Suprapubic skin (tissue), 4 donors: ENCODE measurements at regions not wholly inside any gene's neighbourhood (a gene's known extent, or its start where the extent isn't known, plus 50 kb on each side); places are given as distances from the start of the nearest gene placed in this dataset.

Source experiments
- DNase-seq, 2 donors: peaks; one replicate each; pipeline ENCODE4 v3.0.0-alpha.2; 2019; ENCODE audit warnings: low spot score in 2 of 2
- H3K27ac ChIP-seq: fragments of 200-600 bp; sonication (generic); one replicate; pipeline ENCODE4 v1.5.1; 2019
- H3K27me3 ChIP-seq: fragments of 200-600 bp; sonication (generic); one replicate; pipeline ENCODE4 v1.5.1; 2019
- H3K36me3 ChIP-seq: fragments of 200-600 bp; sonication (generic); one replicate; pipeline ENCODE4 v1.5.1; 2019
- H3K4me1 ChIP-seq: fragments of 200-600 bp; sonication (generic); one replicate; pipeline ENCODE4 v1.5.1; 2019
- H3K4me3 ChIP-seq: fragments of 200-600 bp; sonication (generic); one replicate; pipeline ENCODE4 v1.5.1; 2019; ENCODE audit warnings: mild to moderate bottlenecking
- H3K9me3 ChIP-seq: fragments of 200-600 bp; sonication (generic); one replicate; pipeline ENCODE4 v1.5.1; 2019
- CTCF ChIP-seq, 2 donors: fragments of 200-600 bp in 1 of 2; fragments of 450-650 bp in 1 of 2; sonication (generic) in 1 of 2; IDR thresholded peaks; one replicate each; pipeline ENCODE4 v1.5.1; 2016 to 2019; ENCODE audit warnings: antibody characterized with exemption in 2 of 2, mild to moderate bottlenecking in 1 of 2, moderate library complexity in 1 of 2
- EP300 ChIP-seq: sonication (generic); formaldehyde crosslinking; IDR thresholded peaks from one replicate; pipeline ENCODE4 v1.6.1; 2017; ENCODE audit warnings: antibody characterized with exemption
- POLR2A ChIP-seq, 2 donors: fragments of 450-650 bp; IDR thresholded peaks; one replicate each; pipeline ENCODE4 v1.6.1; 2017; ENCODE audit warnings: antibody characterized with exemption in 2 of 2, mild to moderate bottlenecking in 2 of 2, moderate library complexity in 2 of 2
- POLR2AphosphoS5 ChIP-seq, 3 donors: sonication (generic); formaldehyde crosslinking; IDR thresholded peaks; one replicate each; pipeline ENCODE4 v1.6.1; 2017; ENCODE audit warnings: antibody characterized with exemption in 3 of 3
- WGBS: methylation state at CpG from one replicate; pipeline ENCODE4 v1.1.5; 2018; 5-methylcytosine and 5-hydroxymethylcytosine counted together

GRCh38 chr11:11706028-11706427, 84.2 kb upstream of the GALNT18 start:
- Histone ChIP-seq H3K36me3 (no peaks in the 10 kb centered on the region), H3K27me3 (no peaks in the 10 kb centered on the region), H3K4me3 (no peak overlapping the region), H3K27ac (no peak overlapping the region), H3K4me1 (no peaks in the 10 kb centered on the region), H3K9me3 (no peaks in the 10 kb centered on the region)
- TF ChIP-seq POLR2AphosphoS5 (IDR thresholded peaks at IDR 0.05) = no peak
- no peak for TF ChIP-seq EP300
- no peak for TF ChIP-seq POLR2A (IDR thresholded peaks at IDR 0.05)
- no peak for TF ChIP-seq CTCF (IDR thresholded peaks at IDR 0.05)
- DNase-seq = no peak
- WGBS = 80% methylated on average over 4 of the region's 4 CpGs

- TF ChIP-seq EP300 (no peak), POLR2A (IDR thresholded peaks at IDR 0.05) (no peak), CTCF (IDR thresholded peaks at IDR 0.05) (no peak), POLR2AphosphoS5 (IDR thresholded peaks at IDR 0.05) (no peak)
- H3K4me1 ChIP-seq = no peaks in the 10 kb centered on the region
- WGBS = 90% methylated on average over 1 of the region's 1 CpG
- H3K36me3 ChIP-seq = no peaks in the 10 kb centered on the region
- H3K27me3 ChIP-seq = no peaks in the 10 kb centered on the region
- no peaks in the 10 kb centered on the region for H3K9me3 ChIP-seq
- DNase-seq = no peak
- no peak overlapping the region for H3K4me3 ChIP-seq
- no peak overlapping the region for H3K27ac ChIP-seq
Measured at GRCh38 chr11:11703885-11704284, 82.1 kb upstream of the GALNT18 start.

- Histone ChIP-seq H3K9me3 (no peaks in the 10 kb centered on the region), H3K36me3 (no peaks in the 10 kb centered on the region), H3K27ac (no peak overlapping the region), H3K4me1 (no peaks in the 10 kb centered on the region), H3K27me3 (no peaks in the 10 kb centered on the region), H3K4me3 (no peak overlapping the region)
- DNase-seq = no peak
- no peak for TF ChIP-seq POLR2A (IDR thresholded peaks at IDR 0.05)
- WGBS = 28% methylated on average over 4 of the region's 4 CpGs
Measured at GRCh38 chr11:11701070-11701469, 79.3 kb upstream of the GALNT18 start.

- Histone ChIP-seq H3K27me3 (no peaks in the 10 kb centered on the region), H3K36me3 (no peaks in the 10 kb centered on the region), H3K4me1 (no peaks in the 10 kb centered on the region), H3K27ac (no peak overlapping the region), H3K9me3 (no peaks in the 10 kb centered on the region), H3K4me3 (no peak overlapping the region)
- TF ChIP-seq EP300 = no peak
- no peak for TF ChIP-seq POLR2AphosphoS5 (IDR thresholded peaks at IDR 0.05)
- no peak for TF ChIP-seq CTCF (IDR thresholded peaks at IDR 0.05)
- no peak for TF ChIP-seq POLR2A (IDR thresholded peaks at IDR 0.05)
- WGBS = 48% methylated on average over 1 of the region's 1 CpG
- no peak for DNase-seq
Measured at GRCh38 chr11:11697796-11698195, 76.0 kb upstream of the GALNT18 start.

- Histone ChIP-seq H3K27me3 (peaks cover 3% of the 10 kb centered on the region), H3K4me1 (no peaks in the 10 kb centered on the region), H3K9me3 (no peaks in the 10 kb centered on the region), H3K4me3 (no peak overlapping the region), H3K27ac (no peak overlapping the region), H3K36me3 (no peaks in the 10 kb centered on the region)
- TF ChIP-seq POLR2AphosphoS5 (IDR thresholded peaks at IDR 0.05) = no peak
- TF ChIP-seq CTCF (IDR thresholded peaks at IDR 0.05) = no peak
- TF ChIP-seq EP300 = no peak
- TF ChIP-seq POLR2A (IDR thresholded peaks at IDR 0.05) = no peak
- WGBS = 83% methylated on average over 11 of the region's 13 CpGs
- no peak for DNase-seq
Measured at GRCh38 chr11:11691296-11692151, 69.7 kb upstream of the GALNT18 start.

GRCh38 chr11:11681536-11681935, 59.7 kb upstream of the GALNT18 start:
- no peaks in the 10 kb centered on the region for H3K36me3 ChIP-seq
- H3K9me3 ChIP-seq = no peaks in the 10 kb centered on the region
- peaks cover 8% of the 10 kb centered on the region for H3K27me3 ChIP-seq
- no peaks in the 10 kb centered on the region for H3K4me1 ChIP-seq
- H3K27ac ChIP-seq = no peak overlapping the region
- no peak for TF ChIP-seq CTCF (IDR thresholded peaks at IDR 0.05)
- no peak for TF ChIP-seq POLR2AphosphoS5 (IDR thresholded peaks at IDR 0.05)
- TF ChIP-seq EP300 = no peak
- no peak for TF ChIP-seq POLR2A (IDR thresholded peaks at IDR 0.05)
- H3K4me3 ChIP-seq = no peak overlapping the region
- no peak for DNase-seq
